HG03060 (cell line): ENCODE measurements at regions not wholly inside any gene's neighbourhood (a gene's known extent, or its start where the extent isn't known, plus 50 kb on each side); places are given as distances from the start of the nearest gene placed in this dataset.

Experiments
- ATAC-seq: cut with Tn5 transposase; IDR thresholded peaks from one replicate; pipeline ENCODE4 v1.9.1; 2021; ENCODE audit warnings: low read depth, moderate number of reproducible peaks; ENCODE audit not compliant: unreplicated experiment

- no peak for ATAC-seq
Measured at GRCh38 chr5:2282034-2282690, 399.4 kb upstream of the IRX4 start.

- no peak for ATAC-seq
Measured at GRCh38 chr5:2281446-2281845, 398.7 kb upstream of the IRX4 start.

- ATAC-seq, result no peak
Measured at GRCh38 chr5:2280318-2280717, 397.6 kb upstream of the IRX4 start.

- ATAC-seq, result no peak
Measured at GRCh38 chr5:2278825-2279456, 396.2 kb upstream of the IRX4 start.

- no peak for ATAC-seq
Measured at GRCh38 chr5:2277886-2278285, 395.2 kb upstream of the IRX4 start.

- no peak for ATAC-seq
Measured at GRCh38 chr5:2276101-2276500, 393.4 kb upstream of the IRX4 start.

GRCh38 chr5:2272755-2273154, 390.0 kb upstream of the IRX4 start:
- no peak for ATAC-seq

GRCh38 chr5:2272039-2272438, 389.3 kb upstream of the IRX4 start:
- no peak for ATAC-seq

GRCh38 chr5:2271316-2271715, 388.6 kb upstream of the IRX4 start:
- ATAC-seq, result no peak

GRCh38 chr5:2270467-2270866, 387.7 kb upstream of the IRX4 start:
- no peak for ATAC-seq

GRCh38 chr5:2269656-2270055, 386.9 kb upstream of the IRX4 start:
- ATAC-seq, result no peak

GRCh38 chr5:2267991-2268390, 385.3 kb upstream of the IRX4 start:
- no peak for ATAC-seq

GRCh38 chr5:2266641-2267240, 384.0 kb upstream of the IRX4 start:
- no peak for ATAC-seq

- no peak for ATAC-seq
Measured at GRCh38 chr5:2265341-2265740, 382.6 kb upstream of the IRX4 start.

GRCh38 chr5:2263763-2264162, 381.0 kb upstream of the IRX4 start:
- ATAC-seq, result no peak

- no peak for ATAC-seq
Measured at GRCh38 chr5:2262620-2263019, 379.9 kb upstream of the IRX4 start.

- no peak for ATAC-seq
Measured at GRCh38 chr5:2261004-2261703, 378.4 kb upstream of the IRX4 start.

GRCh38 chr5:2260211-2261003, 377.7 kb upstream of the IRX4 start:
- no peak for ATAC-seq

GRCh38 chr5:2259494-2260107, 376.9 kb upstream of the IRX4 start:
- ATAC-seq, result no peak

- no peak for ATAC-seq
Measured at GRCh38 chr5:2258861-2259260, 376.1 kb upstream of the IRX4 start.
